K562 (cell line): ENCODE measurements at regions not wholly inside any gene's neighbourhood (a gene's known extent, or its start where the extent isn't known, plus 50 kb on each side); places are given as distances from the start of the nearest gene placed in this dataset.

Experiments
- CHCHD3 ChIP-seq: fragments of 250-450 bp; sonication (Bioruptor Pico); IDR thresholded peaks from 2 replicates; pipeline ENCODE4 v2.1.2; 2022; ENCODE audit warnings: mild to moderate bottlenecking
- ESRRA ChIP-seq: fragments of 450-650 bp; IDR thresholded peaks from 2 replicates; pipeline ENCODE4 v1.6.1; 2014; ENCODE audit warnings: low read depth, mild to moderate bottlenecking, moderate library complexity, borderline replicate concordance
- POLR2A ChIP-seq: fragments of 450-650 bp; conservative IDR thresholded peaks from 2 replicates; pipeline ENCODE4 v1.6.1; 2016
- ZNF586 ChIP-seq: fragments of 450-650 bp; formaldehyde crosslinking; conservative IDR thresholded peaks from 2 replicates; pipeline ENCODE4 v1.4.0; 2020; ENCODE audit warnings: mild to moderate bottlenecking, moderate library complexity

- TF ChIP-seq ESRRA (no peak), POLR2A (no peak), CHCHD3 (CRISPR knock-in tag) (no peak), ZNF586 (CRISPR knock-in tag) (no peak)
These were observed 50.3 kb upstream of the DOCK1 start for GRCh38 chr10:126854726-126855495.
